ENCODE measurements at regions not wholly inside any gene's neighbourhood (a gene's known extent, or its start where the extent isn't known, plus 50 kb on each side); places are given as distances from the start of the nearest gene placed in this dataset.

DNA sequence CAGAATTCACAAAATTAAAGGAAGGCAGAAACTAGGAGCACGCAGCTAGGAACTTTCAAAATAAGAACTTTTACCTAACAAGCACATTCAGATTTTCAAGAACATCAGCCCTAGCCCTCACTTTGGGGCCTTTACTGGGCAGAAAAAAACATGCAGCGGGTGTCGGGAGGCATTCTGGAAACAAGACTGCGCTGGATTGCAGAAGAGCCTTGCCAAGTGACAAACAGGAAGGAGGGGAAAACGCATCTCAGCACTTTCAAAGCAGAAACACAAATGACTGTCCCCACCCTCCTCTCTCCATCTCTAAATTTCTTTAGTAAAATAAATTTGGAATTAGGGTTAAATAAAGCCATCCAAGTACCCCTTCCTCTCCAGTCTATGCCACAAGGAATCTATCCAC is 74.6 kb upstream of the RREB1 start:
- POLR2A ChIA-PET: no interaction called here
- no peak for DNase-seq (ENCODE audit: extremely low spot score)
- CTCF ChIA-PET: no interaction called here
- TF ChIP-seq, protein P1, sequence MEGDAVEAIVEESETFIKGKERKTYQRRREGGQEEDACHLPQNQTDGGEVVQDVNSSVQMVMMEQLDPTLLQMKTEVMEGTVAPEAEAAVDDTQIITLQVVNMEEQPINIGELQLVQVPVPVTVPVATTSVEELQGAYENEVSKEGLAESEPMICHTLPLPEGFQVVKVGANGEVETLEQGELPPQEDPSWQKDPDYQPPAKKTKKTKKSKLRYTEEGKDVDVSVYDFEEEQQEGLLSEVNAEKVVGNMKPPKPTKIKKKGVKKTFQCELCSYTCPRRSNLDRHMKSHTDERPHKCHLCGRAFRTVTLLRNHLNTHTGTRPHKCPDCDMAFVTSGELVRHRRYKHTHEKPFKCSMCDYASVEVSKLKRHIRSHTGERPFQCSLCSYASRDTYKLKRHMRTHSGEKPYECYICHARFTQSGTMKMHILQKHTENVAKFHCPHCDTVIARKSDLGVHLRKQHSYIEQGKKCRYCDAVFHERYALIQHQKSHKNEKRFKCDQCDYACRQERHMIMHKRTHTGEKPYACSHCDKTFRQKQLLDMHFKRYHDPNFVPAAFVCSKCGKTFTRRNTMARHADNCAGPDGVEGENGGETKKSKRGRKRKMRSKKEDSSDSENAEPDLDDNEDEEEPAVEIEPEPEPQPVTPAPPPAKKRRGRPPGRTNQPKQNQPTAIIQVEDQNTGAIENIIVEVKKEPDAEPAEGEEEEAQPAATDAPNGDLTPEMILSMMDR (IDR thresholded peaks at IDR 0.05; ENCODE audit: control extremely low read depth, extremely low read depth, low read depth, missing control alignments): no peak

DNA sequence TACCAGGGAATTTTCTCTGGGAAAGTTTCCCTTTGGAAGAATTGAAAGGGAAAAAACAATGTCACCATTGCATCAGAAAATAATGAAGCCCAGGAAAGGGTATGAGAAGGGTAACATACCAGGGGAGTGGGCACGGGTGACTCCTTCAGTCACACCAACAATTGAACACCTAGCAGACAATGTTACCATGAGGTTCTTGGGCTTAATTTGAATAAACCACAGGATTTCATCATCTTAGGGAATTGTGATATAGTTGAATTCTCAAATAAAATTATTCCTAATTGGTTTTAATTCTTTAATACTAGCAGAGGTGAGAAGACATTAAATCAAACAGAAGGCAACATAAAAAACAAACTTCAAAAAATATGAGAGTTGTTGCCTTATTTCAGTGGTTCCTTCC is 73.7 kb upstream of the RREB1 start:
- POLR2A ChIA-PET: no interaction called here
- DNase-seq (ENCODE audit: extremely low spot score): no peak

DNA sequence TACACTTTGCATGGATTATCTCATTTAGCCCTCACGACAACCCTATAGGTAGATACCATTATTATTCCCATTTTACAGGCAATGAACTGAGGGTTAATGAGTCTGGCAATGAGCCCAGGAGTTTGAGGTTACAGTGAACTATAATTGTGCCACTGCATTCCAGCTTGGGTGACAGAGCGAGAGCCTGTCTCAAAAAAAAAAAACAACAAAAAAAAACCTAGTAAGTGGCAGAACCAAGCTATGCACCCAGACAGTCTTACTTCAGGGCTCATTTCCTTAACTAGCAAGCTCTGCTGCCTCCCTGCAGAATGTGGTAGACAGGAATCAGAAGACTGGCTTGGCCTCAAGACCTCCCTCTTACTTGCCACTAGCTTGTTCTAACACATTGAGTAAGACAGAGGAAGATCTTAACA is 71.9 kb upstream of the RREB1 start:
- ChIA-PET POLR2A (no interaction called here), CTCF (interaction anchor here (0.9 to 1.4 kb wide), 3 partner anchors 12 to 132 kb away, joined by 3 to 4 read pairs (median 3); no protein-coding TSS in a partner anchor)
- TF ChIP-seq, protein P1 (IDR thresholded peaks at IDR 0.05; ENCODE audit: control extremely low read depth, extremely low read depth, low read depth, missing control alignments): no peak
- DNase-seq (ENCODE audit: extremely low spot score): no peak

More for the DNA sequence above, 73.7 kb upstream of the RREB1 start:
- TF ChIP-seq, protein P1 (IDR thresholded peaks at IDR 0.05; ENCODE audit: control extremely low read depth, extremely low read depth, low read depth, missing control alignments): no peak
- CTCF ChIA-PET: no interaction called here

DNA sequence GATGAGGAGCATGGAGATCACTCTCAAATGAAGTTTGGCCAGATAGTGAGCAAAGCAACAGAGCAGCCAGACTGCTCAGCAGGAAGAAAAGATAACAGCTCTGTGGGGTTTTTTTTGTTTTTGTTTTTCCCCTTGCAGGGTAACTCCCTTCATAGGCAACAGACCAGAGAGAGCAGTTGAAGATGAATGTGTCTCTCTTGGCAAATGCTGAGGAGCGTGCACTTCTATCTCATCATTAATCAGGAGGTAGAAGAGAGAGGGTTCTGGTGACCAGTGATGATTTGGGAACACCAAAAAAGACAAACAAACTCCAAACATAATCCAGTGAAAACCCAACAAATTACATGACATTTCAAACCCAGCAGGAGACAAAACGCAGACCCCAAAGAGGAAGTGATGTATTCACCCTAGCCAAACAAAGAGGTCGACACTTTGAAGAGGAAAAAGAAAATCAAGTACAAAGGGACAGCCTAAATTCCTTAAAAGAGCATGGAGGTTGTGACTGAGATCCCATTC is 66.2 kb upstream of the RREB1 start:
- CTCF ChIA-PET: no interaction called here
- TF ChIP-seq, protein P1 (IDR thresholded peaks at IDR 0.05; ENCODE audit: control extremely low read depth, extremely low read depth, low read depth, missing control alignments): no peak
- POLR2A ChIA-PET: no interaction called here
- peak; percentile 50 for DNase-seq (ENCODE audit: extremely low spot score)

DNA sequence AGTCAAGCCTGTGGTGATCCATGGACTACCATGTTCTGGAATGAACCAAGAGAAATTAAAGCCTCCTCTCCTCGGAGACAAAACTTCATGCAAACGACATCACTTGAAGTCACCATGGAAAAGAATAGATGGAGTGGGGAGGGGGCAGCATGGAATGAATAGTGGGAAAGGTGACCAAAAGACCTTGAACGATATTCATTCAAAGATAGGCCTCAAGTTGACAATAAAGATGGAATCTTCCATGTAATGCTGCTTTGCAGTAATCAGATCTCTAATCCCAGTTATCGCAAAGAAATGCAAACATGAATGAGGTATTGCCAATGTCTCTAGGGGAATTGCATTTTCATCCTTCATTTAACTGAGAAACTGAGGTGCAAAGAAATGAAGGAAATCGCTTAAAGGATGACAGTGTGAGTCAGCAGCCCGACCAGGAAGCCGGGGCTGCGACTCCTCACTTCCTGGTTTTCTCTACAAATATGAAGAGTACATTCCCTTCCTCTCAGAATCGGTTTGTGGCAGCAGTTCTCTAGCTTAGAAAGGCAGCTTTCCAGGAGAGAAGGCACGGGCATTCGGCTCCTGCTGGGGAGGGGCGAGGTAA is 65.6 kb upstream of the RREB1 start:
- POLR2A ChIA-PET: no interaction called here
- TF ChIP-seq, protein P1 (IDR thresholded peaks at IDR 0.05; ENCODE audit: control extremely low read depth, extremely low read depth, low read depth, missing control alignments): no peak
- DNase-seq (ENCODE audit: extremely low spot score): no peak
- CTCF ChIA-PET: interaction anchor here (1.1 kb wide), 1 partner anchor 42 kb away, joined by 3 read pairs; no protein-coding TSS in a partner anchor

DNA sequence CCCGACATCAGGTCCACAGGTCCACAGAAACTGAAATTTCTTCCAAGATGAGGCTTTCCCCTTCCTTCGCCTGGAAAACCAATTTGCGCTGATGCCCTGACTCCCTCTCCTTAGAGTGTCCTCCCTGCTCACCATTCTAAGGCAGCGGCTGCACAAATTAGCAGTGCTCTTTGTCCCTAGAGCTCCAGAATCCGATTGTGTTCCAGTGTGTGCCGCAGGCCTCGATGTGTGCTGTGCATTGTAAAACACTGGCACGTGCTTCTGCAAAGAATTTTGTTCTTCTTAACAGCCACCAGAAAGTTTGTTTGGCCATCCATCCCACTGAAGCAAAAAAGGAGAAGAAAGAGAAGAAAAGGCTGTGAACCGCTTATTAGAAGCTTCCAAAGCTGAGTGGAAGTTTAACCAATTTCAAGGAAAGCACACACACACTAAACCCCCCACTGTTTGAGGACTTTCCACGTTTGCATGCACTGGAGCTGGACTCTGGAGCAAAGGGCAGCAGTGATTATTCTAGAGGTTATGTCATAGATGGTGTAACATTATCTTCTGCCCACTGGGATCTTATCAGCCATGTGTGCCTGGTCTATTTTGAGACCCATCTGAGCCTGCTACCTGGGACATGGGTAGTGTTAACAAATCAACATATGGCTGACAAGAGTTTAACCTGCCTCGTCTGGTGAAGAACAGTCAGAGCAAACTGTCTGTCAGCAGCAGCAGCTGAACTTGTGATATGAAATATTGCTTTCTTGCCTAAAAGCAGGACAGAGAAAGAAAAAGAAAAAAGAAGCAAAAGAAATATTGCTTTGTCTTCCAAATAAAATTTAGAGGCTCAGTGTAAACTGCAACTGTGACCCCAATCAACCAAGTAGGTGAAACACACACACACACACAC is 64.9 kb upstream of the RREB1 start:
- DNase-seq (ENCODE audit: extremely low spot score): no peak

More for the DNA sequence above, 64.9 kb upstream of the RREB1 start:
- ChIA-PET CTCF (interaction anchor here (1.1 kb wide), 2 partner anchors 10 to 43 kb away, joined by 3 read pairs; no protein-coding TSS in a partner anchor), POLR2A (no interaction called here)
- TF ChIP-seq, protein P1 (IDR thresholded peaks at IDR 0.05; ENCODE audit: control extremely low read depth, extremely low read depth, low read depth, missing control alignments): no peak
